ENCODE measurements at regions not wholly inside any gene's neighbourhood (a gene's known extent, or its start where the extent isn't known, plus 50 kb on each side); places are given as distances from the start of the nearest gene placed in this dataset.

- Histone ChIP-seq H2AFZ (ENCODE audit: low read depth, low read length) (no peak overlapping the region), H3K9me3 (replicated peaks; ENCODE audit: control insufficient read depth, insufficient read depth, low read length) (no peaks in the 10 kb centered on the region), H3K4me3 (replicated peaks in 1 of 3; ENCODE audit: insufficient read depth in 1 of 3, low read depth in 1 of 3, low read length in 3 of 3) (no peak overlapping the region), H3K4me2 (ENCODE audit: insufficient read depth, low read length) (no peak overlapping the region), H3K9me1 (replicated peaks; ENCODE audit: control insufficient read depth, extremely low read depth, insufficient read depth, low read length) (no peaks in the 10 kb centered on the region), H3K9ac (replicated peaks; ENCODE audit: extremely low read depth, insufficient read depth, low read length) (no peak overlapping the region), H3K4me1 (ENCODE audit: control insufficient read depth, extremely low read depth, insufficient read depth, low read length) (no peaks in the 10 kb centered on the region), H3K27ac (ENCODE audit: insufficient read depth, low read depth, low read length) (no peak overlapping the region), H4K20me1 (replicated peaks; ENCODE audit: control insufficient read depth, extremely low read depth, insufficient read depth, low read length) (no peaks in the 10 kb centered on the region), H3K27me3 (ENCODE audit: control insufficient read depth in 2 of 2, insufficient read depth in 2 of 2, low read length in 2 of 2) (no peaks in the 10 kb centered on the region), H3K79me2 (ENCODE audit: control insufficient read depth, insufficient read depth, low read length) (no peaks in the 10 kb centered on the region), H3K36me3 (ENCODE audit: control insufficient read depth in 2 of 2, extremely low read depth in 1 of 2, insufficient read depth in 2 of 2, low read length in 2 of 2) (no peaks in the 10 kb centered on the region)
- dilution Hi-C loops (cut with MboI; ENCODE audit: extremely low pct_ligation_motif_present, low sequenced_read_pairs) = no loop called here
- no peak for FAIRE-seq
- no TSS peak for BruUV-seq (replicated peaks)
- CTCF ChIA-PET = interaction anchor here (1.1 kb wide), 1 partner anchor 63 kb away, joined by 4 read pairs; no protein-coding TSS in a partner anchor
- POLR2A ChIA-PET = no interaction called here
- TF ChIP-seq EZH2 (IDR thresholded peaks at IDR 0.05; ENCODE audit: borderline replicate concordance, low read depth, low read length, severe bottlenecking) = no peak
- TF ChIP-seq, protein P1, sequence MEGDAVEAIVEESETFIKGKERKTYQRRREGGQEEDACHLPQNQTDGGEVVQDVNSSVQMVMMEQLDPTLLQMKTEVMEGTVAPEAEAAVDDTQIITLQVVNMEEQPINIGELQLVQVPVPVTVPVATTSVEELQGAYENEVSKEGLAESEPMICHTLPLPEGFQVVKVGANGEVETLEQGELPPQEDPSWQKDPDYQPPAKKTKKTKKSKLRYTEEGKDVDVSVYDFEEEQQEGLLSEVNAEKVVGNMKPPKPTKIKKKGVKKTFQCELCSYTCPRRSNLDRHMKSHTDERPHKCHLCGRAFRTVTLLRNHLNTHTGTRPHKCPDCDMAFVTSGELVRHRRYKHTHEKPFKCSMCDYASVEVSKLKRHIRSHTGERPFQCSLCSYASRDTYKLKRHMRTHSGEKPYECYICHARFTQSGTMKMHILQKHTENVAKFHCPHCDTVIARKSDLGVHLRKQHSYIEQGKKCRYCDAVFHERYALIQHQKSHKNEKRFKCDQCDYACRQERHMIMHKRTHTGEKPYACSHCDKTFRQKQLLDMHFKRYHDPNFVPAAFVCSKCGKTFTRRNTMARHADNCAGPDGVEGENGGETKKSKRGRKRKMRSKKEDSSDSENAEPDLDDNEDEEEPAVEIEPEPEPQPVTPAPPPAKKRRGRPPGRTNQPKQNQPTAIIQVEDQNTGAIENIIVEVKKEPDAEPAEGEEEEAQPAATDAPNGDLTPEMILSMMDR (IDR thresholded peaks at IDR 0.05; ENCODE audit: extremely low read depth in 1 of 2, insufficient read depth in 1 of 2, low read depth in 1 of 2, low read length in 2 of 2) = no peak
- TF ChIP-seq GATA2 (IDR thresholded peaks at IDR 0.05; ENCODE audit: insufficient read depth, insufficient read length, low read depth, low read length) = no peak
- TF ChIP-seq MYC (IDR thresholded peaks at IDR 0.05; ENCODE audit: low read depth, low read length) = no peak
- no peak for TF ChIP-seq POLR2AphosphoS5 (IDR thresholded peaks at IDR 0.05; ENCODE audit: insufficient read depth, low read depth, low read length)
- TF ChIP-seq POLR2A (IDR thresholded peaks at IDR 0.05; ENCODE audit: low read depth, low read length) = no peak
- TF ChIP-seq JUN (IDR thresholded peaks at IDR 0.05; ENCODE audit: borderline replicate concordance, insufficient read depth, insufficient read length, low read depth) = no peak
- TF ChIP-seq FOS (IDR thresholded peaks at IDR 0.05; ENCODE audit: borderline replicate concordance, insufficient read depth, low read length) = no peak
- TF ChIP-seq, protein P2, sequence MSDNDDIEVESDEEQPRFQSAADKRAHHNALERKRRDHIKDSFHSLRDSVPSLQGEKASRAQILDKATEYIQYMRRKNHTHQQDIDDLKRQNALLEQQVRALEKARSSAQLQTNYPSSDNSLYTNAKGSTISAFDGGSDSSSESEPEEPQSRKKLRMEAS (IDR thresholded peaks at IDR 0.05; ENCODE audit: insufficient read depth, insufficient read length) = no peak
- no peak for DNase-seq (ENCODE audit: low read depth, low spot score)
- intact Hi-C loops (cut with micrococcal nuclease) = no loop called here
Observed at GRCh38 chr4:78707793-78708192, 68.4 kb upstream of the BMP2K start.

Measured in endothelial cell of umbilical vein (primary cell).